IMR-90 (cell line): ENCODE measurements at regions not wholly inside any gene's neighbourhood (a gene's known extent, or its start where the extent isn't known, plus 50 kb on each side); places are given as distances from the start of the nearest gene placed in this dataset.

Source experiments
- ATAC-seq: fragments of 200-7000 bp; cut with Tn5 transposase; 2 replicates; pipeline ENCODE4 v1.9.1; 2020; ENCODE audit warnings: low read depth, mild to moderate bottlenecking, moderate library complexity
- BruUV-seq: library from RNA; stranded (reverse); fragments of 400-500 nt; replicated peaks from 2 replicates; lab custom pipeline; 2021; lab: Mats Ljungman, UMichigan
- CTCF ChIA-PET: fragments of 300-600 bp; formaldehyde crosslinking; extraction: SDS; loops from one replicate; lab custom pipeline; 2021; ENCODE audit warnings: antibody characterized with exemption; lab: Yijun Ruan, JAX
- POLR2A ChIA-PET: fragments of 300-600 bp; sonication (Branson Sonifier 250); formaldehyde crosslinking; loops from one replicate; lab custom pipeline; 2022; ENCODE audit warnings: antibody characterized with exemption; ENCODE audit not compliant: unreplicated experiment; lab: Charles Lee
- DNase-seq: peaks from one replicate; pipeline ENCODE4 v3.0.0; 2013
- H2AFZ ChIP-seq: replicated peaks from 2 replicates; pipeline ENCODE3; 2013; ENCODE audit warnings: low read length, mild to moderate bottlenecking; ENCODE audit not compliant: poor library complexity
- H2AK5ac ChIP-seq: 2 replicates; pipeline ENCODE4 v1.6.1; 2013; ENCODE audit warnings: low read depth, low read length, inconsistent platforms
- H2AK9ac ChIP-seq: replicated peaks from 2 replicates; pipeline ENCODE3; 2013; ENCODE audit warnings: mild to moderate bottlenecking, low read depth, low read length, moderate library complexity; ENCODE audit not compliant: poor library complexity
- H2BK120ac ChIP-seq: 2 replicates; pipeline ENCODE4 v1.6.1; 2013; ENCODE audit warnings: low read depth, low read length, inconsistent platforms
- H2BK15ac ChIP-seq: 3 replicates; pipeline ENCODE4 v1.6.1; 2013; ENCODE audit warnings: low read depth, low read length, inconsistent platforms
- H2BK20ac ChIP-seq: 2 replicates; pipeline ENCODE4 v1.6.1; 2013; ENCODE audit warnings: low read depth, mild to moderate bottlenecking, inconsistent platforms, low read length, moderate library complexity
- H2BK5ac ChIP-seq: 2 replicates; pipeline ENCODE4 v1.6.1; 2013; ENCODE audit warnings: mild to moderate bottlenecking, low read depth, low read length, inconsistent platforms; ENCODE audit not compliant: poor library complexity, severe bottlenecking
- H3K14ac ChIP-seq: replicated peaks from 2 replicates; pipeline ENCODE4 v1.6.1; 2013; ENCODE audit warnings: low read depth, low read length, inconsistent platforms
- H3K18ac ChIP-seq: 2 replicates; pipeline ENCODE4 v1.6.1; 2013; ENCODE audit warnings: low read depth, low read length, control low read depth
- H3K23ac ChIP-seq: 2 replicates; pipeline ENCODE4 v1.6.1; 2013; ENCODE audit warnings: low read depth, low read length, inconsistent platforms
- H3K27ac ChIP-seq: 2 replicates; pipeline ENCODE4 v1.5.1; 2013; ENCODE audit warnings: mild to moderate bottlenecking, control low read depth, low read length; ENCODE audit not compliant: insufficient read depth
- H3K27me3 ChIP-seq: 2 replicates; pipeline ENCODE4 v1.6.1; 2013; ENCODE audit warnings: low read length; ENCODE audit not compliant: control insufficient read depth, insufficient read depth
- H3K36me3 ChIP-seq: 2 replicates; pipeline ENCODE4 v1.6.1; 2013; ENCODE audit warnings: low read length, mixed read lengths; ENCODE audit not compliant: control insufficient read depth, insufficient read depth
- H3K4ac ChIP-seq: 2 replicates; pipeline ENCODE4 v1.6.1; 2013; ENCODE audit warnings: low read depth, low read length, inconsistent platforms
- H3K4me1 ChIP-seq: 2 replicates; pipeline ENCODE4 v1.6.1; 2013; ENCODE audit warnings: low read length, mixed read lengths; ENCODE audit not compliant: control insufficient read depth, insufficient read depth
- H3K4me2 ChIP-seq: 2 replicates; pipeline ENCODE4 v1.6.1; 2013; ENCODE audit warnings: low read depth, mild to moderate bottlenecking, control low read depth, low read length, moderate library complexity
- H3K4me3 ChIP-seq: 2 replicates; pipeline ENCODE4 v1.5.1; 2013; ENCODE audit warnings: low read depth, mild to moderate bottlenecking, control low read depth, low read length, moderate library complexity; ENCODE audit not compliant: insufficient read depth
- H3K56ac ChIP-seq: 2 replicates; pipeline ENCODE4 v1.6.1; 2013; ENCODE audit warnings: low read length, inconsistent platforms; ENCODE audit not compliant: insufficient read depth; ENCODE audit errors: extremely low read depth
- H3K79me1 ChIP-seq, 2 experiments: 2 replicates each; pipeline ENCODE4 v1.6.1; 2013; ENCODE audit warnings: low read length in 2 of 2, inconsistent platforms in 1 of 2, low read depth in 1 of 2
- H3K9ac ChIP-seq: 2 replicates; pipeline ENCODE4 v1.6.1; 2013; ENCODE audit warnings: low read depth, low read length, control low read depth
- H3K9me1 ChIP-seq: 2 replicates; pipeline ENCODE4 v1.6.1; 2013; ENCODE audit warnings: low read length, inconsistent platforms; ENCODE audit not compliant: insufficient read depth
- H3K9me3 ChIP-seq: 2 replicates; pipeline ENCODE4 v1.6.1; 2013; ENCODE audit warnings: low read length; ENCODE audit not compliant: control insufficient read depth, insufficient read depth
- H4K20me1 ChIP-seq: 2 replicates; pipeline ENCODE4 v1.6.1; 2013; ENCODE audit warnings: low read length, inconsistent platforms; ENCODE audit not compliant: insufficient read depth
- H4K5ac ChIP-seq: 2 replicates; pipeline ENCODE4 v1.6.1; 2013; ENCODE audit warnings: mild to moderate bottlenecking, low read depth, low read length, control low read depth
- H4K8ac ChIP-seq, 2 experiments: 2 replicates each; pipeline ENCODE4 v1.6.1; 2013; ENCODE audit warnings: low read depth in 2 of 2, low read length in 2 of 2, control low read depth in 1 of 2, inconsistent platforms in 1 of 2
- H4K91ac ChIP-seq: 2 replicates; pipeline ENCODE4 v1.6.1; 2013; ENCODE audit warnings: low read depth, low read length, inconsistent platforms; ENCODE audit not compliant: insufficient read depth
- BHLHE40 ChIP-seq: fragments of 150-350 bp; IDR thresholded peaks from 2 replicates; pipeline ENCODE4 v1.6.1; 2016; ENCODE audit warnings: mild to moderate bottlenecking, low read depth, low read length
- CEBPB ChIP-seq: IDR thresholded peaks from 2 replicates; pipeline ENCODE4 v1.6.1; 2012; ENCODE audit warnings: low read depth, low read length, improper control_type of control experiment
- CHD1 ChIP-seq: IDR thresholded peaks from 2 replicates; pipeline ENCODE4 v1.6.1; 2012; ENCODE audit warnings: low read depth, low read length, improper control_type of control experiment
- CTCF ChIP-seq: conservative IDR thresholded peaks from 2 replicates; pipeline ENCODE4 v1.5.1; 2012; ENCODE audit warnings: mild to moderate bottlenecking, low read depth, low read length, improper control_type of control experiment
- ELK1 ChIP-seq: fragments of 150-350 bp; IDR thresholded peaks from 2 replicates; pipeline ENCODE4 v1.6.1; 2016; ENCODE audit warnings: low read depth, mild to moderate bottlenecking, low read length, moderate library complexity, borderline replicate concordance
- FOS ChIP-seq: fragments of 150-350 bp; IDR thresholded peaks from 2 replicates; pipeline ENCODE4 v1.6.1; 2016; ENCODE audit warnings: low read depth, low read length
- MAFK ChIP-seq: IDR thresholded peaks from 2 replicates; pipeline ENCODE4 v1.6.1; 2012; ENCODE audit warnings: low read depth, low read length, improper control_type of control experiment
- MAZ ChIP-seq: IDR thresholded peaks from 2 replicates; pipeline ENCODE4 v1.6.1; 2012; ENCODE audit warnings: low read depth, mild to moderate bottlenecking, low read length, improper control_type of control experiment, moderate library complexity, borderline replicate concordance
- MXI1 ChIP-seq: IDR thresholded peaks from 2 replicates; pipeline ENCODE4 v1.6.1; 2012; ENCODE audit warnings: low read depth, mild to moderate bottlenecking, low read length, moderate library complexity, borderline replicate concordance
- NFE2L2 ChIP-seq: fragments of 150-350 bp; IDR thresholded peaks from 2 replicates; pipeline ENCODE4 v1.6.1; 2016; ENCODE audit warnings: low read depth, mild to moderate bottlenecking, low read length
- POLR2A ChIP-seq: IDR thresholded peaks from 2 replicates; pipeline ENCODE4 v1.6.1; 2012; ENCODE audit warnings: mild to moderate bottlenecking, low read depth, low read length
- RAD21 ChIP-seq: IDR thresholded peaks from 2 replicates; pipeline ENCODE4 v1.6.1; 2012; ENCODE audit warnings: low read length, improper control_type of control experiment
- RCOR1 ChIP-seq: IDR thresholded peaks from 2 replicates; pipeline ENCODE4 v1.6.1; 2012; ENCODE audit warnings: mild to moderate bottlenecking, low read length, improper control_type of control experiment; ENCODE audit not compliant: insufficient replicate concordance
- RFX5 ChIP-seq: IDR thresholded peaks from 2 replicates; pipeline ENCODE4 v1.8.0; 2012; ENCODE audit warnings: low read depth, mild to moderate bottlenecking, low read length, moderate library complexity
- SMC3 ChIP-seq: fragments of 150-350 bp; IDR thresholded peaks from 2 replicates; pipeline ENCODE4 v1.6.1; 2016; ENCODE audit warnings: low read depth, mild to moderate bottlenecking, antibody characterized with exemption, low read length, moderate library complexity
- USF2 ChIP-seq: fragments of 150-350 bp; IDR thresholded peaks from 2 replicates; pipeline ENCODE4 v1.6.1; 2017; ENCODE audit warnings: mild to moderate bottlenecking, antibody characterized with exemption, low read length, low read depth
- WGBS, 2 experiments: methylation state at CpG; one replicate each; pipeline versions ENCODE4 v1.1.5 to v1.1.7; 2013; ENCODE audit warnings: missing lambda C conversion rate in 2 of 2; ENCODE audit not compliant: insufficient read length in 1 of 2; ENCODE audit errors: extremely low coverage in 2 of 2; 5-methylcytosine and 5-hydroxymethylcytosine counted together
- dilution Hi-C: fragments of 300-500 bp; cut with HindIII; formaldehyde crosslinking; loops from one replicate; pipeline ENCODE4 v1.14.3; 2018; ENCODE audit warnings: low sequenced_read_pairs; ENCODE audit not compliant: unreplicated experiment
- in situ Hi-C: fragments of 300-500 bp; cut with MboI; formaldehyde crosslinking; loops from 3 replicates; pipeline ENCODE4 v1.14.3; 2019; ENCODE audit warnings: low sequenced_read_pairs, inconsistent platforms, mixed read lengths
- intact Hi-C: fragments of 100-400 bp; cut with micrococcal nuclease; formaldehyde crosslinking; loops from 2 replicates; pipeline ENCODE4 v1.10.0; 2022

- in situ Hi-C loops: no loop called here
- ATAC-seq (no peak), DNase-seq (no peak)
- H3K4ac ChIP-seq: no peak overlapping the region
- no peak overlapping the region for H3K4me2 ChIP-seq
- no peak overlapping the region for H2BK5ac ChIP-seq
- 0 out of 2 replicates have a peak, but pooled peaks cover 4% of the 10 kb centered on the region for H3K9me3 ChIP-seq
- no peak overlapping the region for H2AK9ac ChIP-seq
- no peak overlapping the region for H2BK20ac ChIP-seq
- dilution Hi-C loops: no loop called here
- H3K4me3 ChIP-seq: no peak overlapping the region
- no peak overlapping the region for H3K9ac ChIP-seq
- H3K27me3 ChIP-seq: peaks cover 6% of the 10 kb centered on the region
- no peak overlapping the region for H3K23ac ChIP-seq
- H3K56ac ChIP-seq: no peak overlapping the region
- no peak overlapping the region for H3K14ac ChIP-seq
- no peak overlapping the region for H2BK15ac ChIP-seq
- H3K27ac ChIP-seq: no peak overlapping the region
- no peaks in the 10 kb centered on the region for H4K20me1 ChIP-seq
- WGBS, 2 experiments: no CpG with 5 or more reads among the region's 7 CpGs
- BruUV-seq: no TSS peak
- no peak overlapping the region for H4K5ac ChIP-seq
- no peak overlapping the region for H2BK120ac ChIP-seq
- H2AFZ ChIP-seq: no peak overlapping the region
- H2AK5ac ChIP-seq: no peak overlapping the region
- H4K8ac ChIP-seq: no peak overlapping the region
- TF ChIP-seq USF2 (no peak), CEBPB (no peak), RCOR1 (no peak), MAFK (no peak), ELK1 (no peak), CTCF (no peak), MAZ (no peak), CHD1 (no peak), SMC3 (no peak), MXI1 (no peak), RAD21 (no peak), BHLHE40 (no peak), NFE2L2 (no peak), RFX5 (no peak), FOS (no peak), POLR2A (no peak)
- H3K4me1 ChIP-seq: peaks cover 1% of the 10 kb centered on the region; the same call in 1 of the 2 replicates
- no peaks in the 10 kb centered on the region for H3K79me1 ChIP-seq
- ChIA-PET CTCF (no interaction called here), POLR2A (no interaction called here)
- H3K36me3 ChIP-seq: no peaks in the 10 kb centered on the region
- H4K91ac ChIP-seq: no peak overlapping the region
- H3K18ac ChIP-seq: no peak overlapping the region
- intact Hi-C loops: no loop called here
- no peaks in the 10 kb centered on the region for H3K9me1 ChIP-seq
Measured at GRCh38 chr13:31060655-31061054, 101.0 kb downstream of the HSPH1 start.
